Esophagus squamous epithelium (tissue), 5 donors: ENCODE measurements at regions not wholly inside any gene's neighbourhood (a gene's known extent, or its start where the extent isn't known, plus 50 kb on each side); places are given as distances from the start of the nearest gene placed in this dataset.

Experiments
- DNase-seq: peaks from one replicate; lab custom pipeline; 2025; lab: John Stamatoyannopoulos, UW
- H3K27ac ChIP-seq, 4 donors: fragments of 200-600 bp; sonication (generic); one replicate each; pipeline ENCODE4 v1.5.1; 2016 to 2019; ENCODE audit warnings: mild to moderate bottlenecking in 1 of 4
- H3K27me3 ChIP-seq, 4 donors: fragments of 200-600 bp; sonication (generic); 1 replicate in 3 of 4; 2 replicates in 1 of 4; pipeline versions ENCODE4 v1.5.1 to v1.6.0; 2017 to 2021; ENCODE audit warnings: antibody characterized with exemption in 1 of 4
- H3K36me3 ChIP-seq, 3 donors: fragments of 200-600 bp; sonication (generic); one replicate each; pipeline ENCODE4 v1.5.1; 2016 to 2019
- H3K4me1 ChIP-seq, 3 donors: fragments of 200-600 bp; sonication (generic); one replicate each; pipeline ENCODE4 v1.5.1; 2017 to 2019
- H3K4me3 ChIP-seq, 4 donors: fragments of 200-600 bp; sonication (generic); 1 replicate in 3 of 4; 2 replicates in 1 of 4; pipeline ENCODE4 v1.5.1; 2016 to 2019; ENCODE audit warnings: mild to moderate bottlenecking in 2 of 4, moderate library complexity in 1 of 4
- H3K9me3 ChIP-seq, 3 donors: fragments of 200-600 bp; sonication (generic); one replicate each; pipeline ENCODE4 v1.5.1; 2016 to 2019
- POLR2A ChIP-seq, 4 donors: fragments of 450-650 bp; IDR thresholded peaks; one replicate each; pipeline ENCODE4 v1.6.1; 2017; ENCODE audit warnings: antibody characterized with exemption in 4 of 4, mild to moderate bottlenecking in 4 of 4, moderate library complexity in 3 of 4
- WGBS, 2 donors: methylation state at CpG; one replicate each; pipeline ENCODE4 v1.1.5; 2018; 5-methylcytosine and 5-hydroxymethylcytosine counted together
- intact Hi-C: fragments of 100-400 bp; cut with DNase I; formaldehyde crosslinking; loops from one replicate; pipeline ENCODE4 v1.15.0; 2022
- TF ChIP-seq, protein P1 (sequence below), 6 experiments: fragments of 450-650 bp in 4 of 6; fragments of 200-600 bp in 2 of 6; sonication (generic) in 2 of 6; IDR thresholded peaks; one replicate each; pipeline ENCODE4 v1.5.1; 2016 to 2019; ENCODE audit warnings: antibody characterized with exemption in 6 of 6, mild to moderate bottlenecking in 4 of 6, moderate library complexity in 4 of 6
- donor health status: DM: yes; HTN: yes; CAD: no.

DNA sequence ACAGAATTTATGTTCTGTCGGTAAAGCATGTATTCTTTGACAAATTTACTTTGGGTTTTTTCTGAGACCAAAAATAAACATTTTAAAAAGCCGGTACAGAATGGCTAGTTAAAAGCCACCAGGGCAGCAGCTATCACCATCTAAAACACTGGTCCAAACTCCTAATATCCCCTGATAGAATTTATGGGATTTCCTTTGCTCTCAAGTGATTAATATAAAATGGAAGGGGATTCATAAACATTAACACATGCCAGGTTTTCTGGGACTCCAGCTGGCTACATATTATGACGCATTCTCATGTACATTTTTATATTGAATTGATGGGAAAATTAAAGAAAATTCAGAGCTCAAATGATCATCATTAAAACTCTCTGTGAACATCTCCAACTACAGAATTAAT, 640.8 kb downstream of the C12orf50 start:
- Histone ChIP-seq H3K27ac (no peak overlapping the region), H3K4me3 (no peak overlapping the region), H3K36me3 (no peaks in the 10 kb centered on the region), H3K4me1 (peaks cover 0 to 8% (median 0%) of the 10 kb centered on the region in 3 donors), H3K27me3 (no peaks in the 10 kb centered on the region), H3K9me3 (no peaks in the 10 kb centered on the region)
- TF ChIP-seq, protein P1, sequence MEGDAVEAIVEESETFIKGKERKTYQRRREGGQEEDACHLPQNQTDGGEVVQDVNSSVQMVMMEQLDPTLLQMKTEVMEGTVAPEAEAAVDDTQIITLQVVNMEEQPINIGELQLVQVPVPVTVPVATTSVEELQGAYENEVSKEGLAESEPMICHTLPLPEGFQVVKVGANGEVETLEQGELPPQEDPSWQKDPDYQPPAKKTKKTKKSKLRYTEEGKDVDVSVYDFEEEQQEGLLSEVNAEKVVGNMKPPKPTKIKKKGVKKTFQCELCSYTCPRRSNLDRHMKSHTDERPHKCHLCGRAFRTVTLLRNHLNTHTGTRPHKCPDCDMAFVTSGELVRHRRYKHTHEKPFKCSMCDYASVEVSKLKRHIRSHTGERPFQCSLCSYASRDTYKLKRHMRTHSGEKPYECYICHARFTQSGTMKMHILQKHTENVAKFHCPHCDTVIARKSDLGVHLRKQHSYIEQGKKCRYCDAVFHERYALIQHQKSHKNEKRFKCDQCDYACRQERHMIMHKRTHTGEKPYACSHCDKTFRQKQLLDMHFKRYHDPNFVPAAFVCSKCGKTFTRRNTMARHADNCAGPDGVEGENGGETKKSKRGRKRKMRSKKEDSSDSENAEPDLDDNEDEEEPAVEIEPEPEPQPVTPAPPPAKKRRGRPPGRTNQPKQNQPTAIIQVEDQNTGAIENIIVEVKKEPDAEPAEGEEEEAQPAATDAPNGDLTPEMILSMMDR (IDR thresholded peaks at IDR 0.05), result no peak
- no peak for TF ChIP-seq POLR2A (IDR thresholded peaks at IDR 0.05)
- no peak for DNase-seq
- 45 to 72% methylated on average over 3 of the region's 3 CpGs for WGBS, 2 donors
- intact Hi-C loops, result no loop called here

GRCh38 chr12:87385322-87385721, 643.9 kb downstream of the C12orf50 start:
- no peak overlapping the region for H3K4me3 ChIP-seq
- no peaks in the 10 kb centered on the region for H3K27me3 ChIP-seq
- H3K9me3 ChIP-seq, result no peaks in the 10 kb centered on the region
- H3K4me1 ChIP-seq, result peaks cover 0 to 10% (median 0%) of the 10 kb centered on the region in 3 donors
- no peak for TF ChIP-seq POLR2A (IDR thresholded peaks at IDR 0.05)
- TF ChIP-seq, protein P1 (IDR thresholded peaks at IDR 0.05), result no peak
- no peak overlapping the region for H3K27ac ChIP-seq
- intact Hi-C loops, result no loop called here
- no peaks in the 10 kb centered on the region for H3K36me3 ChIP-seq
- no peak for DNase-seq

DNA sequence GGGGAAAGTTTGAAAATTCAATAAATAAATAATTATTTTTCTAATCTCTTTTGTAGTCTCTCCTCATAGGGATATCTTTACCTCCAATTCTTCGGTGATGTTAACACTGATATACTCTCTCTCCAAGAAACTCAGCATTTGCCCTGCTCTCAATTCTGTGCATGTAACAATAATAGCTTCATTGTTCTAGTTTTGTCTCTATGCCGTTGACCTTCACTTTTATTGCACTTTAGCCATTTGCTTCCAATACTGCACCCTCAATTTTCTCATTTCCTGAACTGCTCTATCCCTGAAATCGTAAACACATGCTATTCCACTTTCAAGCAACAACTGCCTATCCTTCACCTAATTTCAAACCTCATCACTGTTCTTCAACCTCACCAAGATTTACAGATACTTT, 645.0 kb downstream of the C12orf50 start:
- intact Hi-C loops, result no loop called here
- Histone ChIP-seq H3K9me3 (no peaks in the 10 kb centered on the region), H3K27ac (no peak overlapping the region), H3K27me3 (no peaks in the 10 kb centered on the region), H3K36me3 (no peaks in the 10 kb centered on the region), H3K4me1 (peaks cover 0 to 10% (median 0%) of the 10 kb centered on the region in 3 donors), H3K4me3 (no peak overlapping the region)
- no peak for DNase-seq
- TF ChIP-seq, protein P1 (IDR thresholded peaks at IDR 0.05), result no peak
- TF ChIP-seq POLR2A (IDR thresholded peaks at IDR 0.05), result no peak
- WGBS, 2 donors, result 77 to 80% methylated on average over 3 of the region's 3 CpGs

GRCh38 chr12:87383680-87384079, 645.5 kb downstream of the C12orf50 start:
- intact Hi-C loops, result no loop called here
- Histone ChIP-seq H3K27ac (no peak overlapping the region), H3K9me3 (no peaks in the 10 kb centered on the region), H3K27me3 (no peaks in the 10 kb centered on the region), H3K4me3 (no peak overlapping the region), H3K36me3 (no peaks in the 10 kb centered on the region), H3K4me1 (peaks cover 0 to 10% (median 0%) of the 10 kb centered on the region in 3 donors)
- no peak for DNase-seq
- TF ChIP-seq, protein P1 (IDR thresholded peaks at IDR 0.05), result no peak
- no peak for TF ChIP-seq POLR2A (IDR thresholded peaks at IDR 0.05)

DNA sequence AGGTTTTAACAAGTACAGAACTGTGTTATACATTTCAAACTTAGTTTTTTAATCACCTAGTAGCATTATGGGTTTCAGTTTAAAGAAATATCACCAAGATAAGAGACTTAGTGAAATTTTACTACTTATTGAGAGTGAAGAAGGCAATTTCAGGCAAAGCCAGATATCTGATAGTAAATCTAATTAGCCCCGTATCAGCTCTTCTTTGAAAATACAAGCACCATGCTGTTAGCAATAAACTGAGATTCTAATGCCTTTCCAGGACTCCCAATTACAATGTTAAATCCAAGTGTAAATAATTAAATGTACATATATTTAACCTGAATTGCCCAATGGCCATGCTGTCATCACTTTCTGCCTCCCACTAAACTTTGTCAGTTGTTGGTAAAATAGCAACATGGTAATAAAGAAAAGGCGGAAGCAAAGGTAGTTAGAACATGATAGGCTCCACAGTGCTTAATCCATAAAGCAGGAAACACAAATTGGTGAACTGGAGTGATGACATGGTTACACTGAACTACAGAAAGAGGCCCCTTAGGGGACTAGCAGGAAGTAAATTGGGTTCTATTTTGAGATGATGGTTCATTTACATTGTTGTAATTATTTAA, 646.1 kb downstream of the C12orf50 start:
- Histone ChIP-seq H3K4me1 (peaks cover 0 to 10% (median 0%) of the 10 kb centered on the region in 3 donors), H3K27me3 (no peaks in the 10 kb centered on the region), H3K36me3 (no peaks in the 10 kb centered on the region), H3K4me3 (no peak overlapping the region), H3K9me3 (no peaks in the 10 kb centered on the region), H3K27ac (no peak overlapping the region)
- TF ChIP-seq, protein P1 (IDR thresholded peaks at IDR 0.05), result no peak
- no peak for TF ChIP-seq POLR2A (IDR thresholded peaks at IDR 0.05)
- WGBS, 2 donors, result 81 to 85% methylated on average over 2 of the region's 2 CpGs
- no peak for DNase-seq
- intact Hi-C loops, result no loop called here
